ENCODE measurements at regions not wholly inside any gene's neighbourhood (a gene's known extent, or its start where the extent isn't known, plus 50 kb on each side); places are given as distances from the start of the nearest gene placed in this dataset.

DNA sequence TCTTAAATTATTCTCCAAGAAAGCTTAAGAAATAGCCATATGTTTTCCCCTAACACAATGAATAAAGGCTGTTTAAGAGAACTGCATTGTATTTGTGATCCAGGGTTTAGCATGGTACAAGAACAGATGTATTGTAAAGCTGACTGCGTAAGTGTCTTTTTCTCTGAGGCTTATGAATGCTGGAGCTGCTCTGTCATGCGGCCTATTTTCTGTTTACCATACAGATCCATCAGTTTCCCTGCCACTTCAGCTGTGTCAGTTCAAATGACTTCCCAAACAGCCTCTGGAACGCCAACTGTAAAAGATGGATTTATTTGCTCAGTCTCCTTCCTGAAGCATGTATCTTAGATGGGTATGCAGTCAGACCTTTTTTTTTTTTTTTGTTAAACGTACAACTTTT, 419.3 kb upstream of the HS3ST5 start:
- Histone ChIP-seq H3K23me2 (ENCODE audit: low read depth, low read length) (no peaks in the 10 kb centered on the region), H2AFZ (ENCODE audit: low read length) (no peak overlapping the region), H4K8ac (ENCODE audit: extremely low read depth, insufficient read depth, low read length) (no peak overlapping the region), H3K27ac (ENCODE audit: low read depth, low read length) (no peak overlapping the region), H2BK20ac (ENCODE audit: low read length) (no peak overlapping the region), H3K56ac (replicated peaks; ENCODE audit: insufficient read length, low read depth, low read length) (no peak overlapping the region), H4K20me1 (replicated peaks in 1 of 2; ENCODE audit: control insufficient read depth in 1 of 2, insufficient read depth in 2 of 2, low read length in 2 of 2) (no peaks in the 10 kb centered on the region), H3K4ac (replicated peaks; ENCODE audit: insufficient read length, low read depth, low read length) (no peak overlapping the region), H3K79me2 (ENCODE audit: control insufficient read depth in 1 of 2, insufficient read depth in 2 of 2, low read length in 2 of 2) (no peaks in the 10 kb centered on the region), H3K4me3 (ENCODE audit: extremely low read depth in 1 of 4, insufficient read depth in 2 of 4, low read depth in 3 of 4, low read length in 4 of 4) (no peak overlapping the region), H3K9me3 (ENCODE audit: insufficient read depth in 2 of 2, low read depth in 1 of 2, low read length in 1 of 2) (no peaks in the 10 kb centered on the region), H4K91ac (replicated peaks; ENCODE audit: insufficient read length, low read length) (no peak overlapping the region), H4K5ac (ENCODE audit: insufficient read length, low read depth, low read length) (no peak overlapping the region), H3K4me2 (ENCODE audit: insufficient read depth in 1 of 2, low read depth in 2 of 2, low read length in 2 of 2) (no peak overlapping the region), H3K79me1 (ENCODE audit: low read depth, low read length) (no peaks in the 10 kb centered on the region), H3K23ac (ENCODE audit: insufficient read length) (no peak overlapping the region), H2BK15ac (ENCODE audit: low read length) (no peak overlapping the region), H2BK5ac (ENCODE audit: low read depth, low read length) (no peak overlapping the region), H3K18ac (ENCODE audit: extremely low read depth, low read length) (no peak overlapping the region), H3K14ac (ENCODE audit: insufficient read length) (no peak overlapping the region), H2BK120ac (replicated peaks; ENCODE audit: low read depth, low read length) (no peak overlapping the region), H3K9ac (replicated peaks in 1 of 4; ENCODE audit: extremely low read depth in 1 of 4, low read depth in 3 of 4, low read length in 3 of 4) (no peak overlapping the region), H3K4me1 (replicated peaks in 1 of 4; ENCODE audit: control insufficient read depth in 3 of 4, insufficient read depth in 4 of 4, low read length in 3 of 4) (no peaks in the 10 kb centered on the region), H3K27me3 (replicated peaks in 1 of 4; ENCODE audit: control insufficient read depth in 3 of 4, extremely low read depth in 1 of 4, insufficient read depth in 3 of 4, low read length in 3 of 4) (no peaks in the 10 kb centered on the region), H2AK5ac (ENCODE audit: low read depth, low read length) (no peak overlapping the region), H3K36me3 (ENCODE audit: control insufficient read depth in 2 of 4, insufficient read depth in 4 of 4, low read length in 3 of 4) (no peaks in the 10 kb centered on the region), H2BK12ac (ENCODE audit: low read depth, low read length) (no peak overlapping the region)
- ChIA-PET POLR2A (ENCODE audit: partially characterized antibody) (no interaction called here), CTCF (ENCODE audit: partially characterized antibody) (interaction anchor here (1.5 to 2.0 kb wide), 2 partner anchors 14 to 22 kb away, joined by 3 to 6 read pairs; no protein-coding TSS in a partner anchor)
- FAIRE-seq (no peak), DNase-seq (ENCODE audit: low read depth in 1 of 2, low spot score in 2 of 2) (no peak)
- WGBS, 2 experiments (ENCODE audit: extremely low coverage in 1 of 2, insufficient coverage in 1 of 2, insufficient read length in 1 of 2, insufficient replicate concordance in 2 of 2, low coverage in 1 of 2, low lambda C conversion rate in 2 of 2, missing lambda C conversion rate in 1 of 2): 89% methylated on average over 4 of the region's 4 CpGs; no CpG with 5 or more reads in 1 of the 2 experiments
- TF ChIP-seq POU5F1 (IDR thresholded peaks at IDR 0.05; ENCODE audit: low read depth, low read length): no peak
- TF ChIP-seq, protein P1, sequence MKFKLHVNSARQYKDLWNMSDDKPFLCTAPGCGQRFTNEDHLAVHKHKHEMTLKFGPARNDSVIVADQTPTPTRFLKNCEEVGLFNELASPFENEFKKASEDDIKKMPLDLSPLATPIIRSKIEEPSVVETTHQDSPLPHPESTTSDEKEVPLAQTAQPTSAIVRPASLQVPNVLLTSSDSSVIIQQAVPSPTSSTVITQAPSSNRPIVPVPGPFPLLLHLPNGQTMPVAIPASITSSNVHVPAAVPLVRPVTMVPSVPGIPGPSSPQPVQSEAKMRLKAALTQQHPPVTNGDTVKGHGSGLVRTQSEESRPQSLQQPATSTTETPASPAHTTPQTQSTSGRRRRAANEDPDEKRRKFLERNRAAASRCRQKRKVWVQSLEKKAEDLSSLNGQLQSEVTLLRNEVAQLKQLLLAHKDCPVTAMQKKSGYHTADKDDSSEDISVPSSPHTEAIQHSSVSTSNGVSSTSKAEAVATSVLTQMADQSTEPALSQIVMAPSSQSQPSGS (IDR thresholded peaks at IDR 0.05; ENCODE audit: low read length): no peak
- no peak for TF ChIP-seq JUN (IDR thresholded peaks at IDR 0.05; ENCODE audit: low read depth, low read length)
- TF ChIP-seq SRF (IDR thresholded peaks at IDR 0.05; ENCODE audit: low read depth, low read length): no peak
- no peak for TF ChIP-seq KDM1A (IDR thresholded peaks at IDR 0.05; ENCODE audit: borderline replicate concordance, low read length)
- no peak for TF ChIP-seq CTBP2 (IDR thresholded peaks at IDR 0.05; ENCODE audit: borderline replicate concordance, insufficient read depth, insufficient read length, low read length)
- TF ChIP-seq CHD1 (IDR thresholded peaks at IDR 0.05; ENCODE audit: low read depth, low read length): no peak
- no peak for TF ChIP-seq GABPA (IDR thresholded peaks at IDR 0.05; ENCODE audit: borderline replicate concordance, insufficient read depth, low read length)
- TF ChIP-seq, protein P2, sequence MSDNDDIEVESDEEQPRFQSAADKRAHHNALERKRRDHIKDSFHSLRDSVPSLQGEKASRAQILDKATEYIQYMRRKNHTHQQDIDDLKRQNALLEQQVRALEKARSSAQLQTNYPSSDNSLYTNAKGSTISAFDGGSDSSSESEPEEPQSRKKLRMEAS (IDR thresholded peaks at IDR 0.05): no peak
- no peak for TF ChIP-seq RAD21 (IDR thresholded peaks at IDR 0.05 in 1 of 2, conservative IDR thresholded peaks at IDR 0.05 in 1 of 2; ENCODE audit: low read depth in 2 of 2, low read length in 2 of 2)
- TF ChIP-seq TEAD4 (IDR thresholded peaks at IDR 0.05; ENCODE audit: low read depth, low read length): no peak
- TF ChIP-seq POLR2AphosphoS5 (IDR thresholded peaks at IDR 0.05; ENCODE audit: low read depth, low read length): no peak
